ENCODE measurements at regions not wholly inside any gene's neighbourhood (a gene's known extent, or its start where the extent isn't known, plus 50 kb on each side); places are given as distances from the start of the nearest gene placed in this dataset.
A peak's percentile ranks its signal among the peaks of the same experiment; 100 is the strongest.

GRCh38 chr6:16872543-16873235 is 111.4 kb upstream of the ATXN1 start (continued):
- no peak for TF ChIP-seq KLF10 (CRISPR knock-in tag; IDR thresholded peaks at IDR 0.05)
- no peak for TF ChIP-seq ZNF134 (CRISPR knock-in tag; conservative IDR thresholded peaks at IDR 0.05)
- TF ChIP-seq CHCHD3 (CRISPR knock-in tag; IDR thresholded peaks at IDR 0.05): no peak
- TF ChIP-seq STAG1 (CRISPR knock-in tag; IDR thresholded peaks at IDR 0.05; ENCODE audit: borderline replicate concordance): no peak
- TF ChIP-seq CBFB (CRISPR knock-in tag; IDR thresholded peaks at IDR 0.05): no peak
- no peak for TF ChIP-seq ZNF121 (CRISPR knock-in tag; conservative IDR thresholded peaks at IDR 0.05)
- TF ChIP-seq ZKSCAN8 (CRISPR knock-in tag; IDR thresholded peaks at IDR 0.05): no peak

GRCh38 chr6:16871047-16871446 is 109.8 kb upstream of the ATXN1 start:
- H3K9ac ChIP-seq (ENCODE audit: insufficient read depth in 1 of 2, low read depth in 2 of 2, low read length in 2 of 2): no peak overlapping the region
- no peaks in the 10 kb centered on the region for H3K9me3 ChIP-seq (replicated peaks; ENCODE audit: control insufficient read depth, insufficient read depth, low read depth, low read length)
- 1% methylated on average over 5 of the region's 5 CpGs for WGBS (ENCODE audit: insufficient coverage, low coverage, missing lambda C conversion rate)
- no peak overlapping the region for H3K27ac ChIP-seq (ENCODE audit: extremely low read depth, low read depth, low read length)
- no peak overlapping the region for H2AFZ ChIP-seq (ENCODE audit: low read depth, low read length)
- no peak for FAIRE-seq
- H3K4me2 ChIP-seq (ENCODE audit: insufficient read depth, low read length): no peak overlapping the region
- no TSS peak for BruUV-seq (replicated peaks)
- ATAC-seq: no peak
- no peak for DNase-seq (ENCODE audit: extremely low read depth in 1 of 4, low spot score in 3 of 4)
- peaks cover 0 to 2% of the 10 kb centered on the region in 2 experiments; a peak in 2 of 5 replicates for H3K27me3 ChIP-seq (ENCODE audit: control insufficient read depth in 2 of 2, insufficient read depth in 2 of 2, low read length in 2 of 2)
- in situ Hi-C loops (cut with MboI) (no loop called here), intact Hi-C loops (cut with micrococcal nuclease) (no loop called here)
- H3K79me2 ChIP-seq (ENCODE audit: control insufficient read depth, insufficient read depth, low read length): no peaks in the 10 kb centered on the region
- no peaks in the 10 kb centered on the region; a peak in 2 of 5 replicates for H3K4me1 ChIP-seq (replicated peaks in 1 of 2; ENCODE audit: control insufficient read depth in 2 of 2, insufficient read depth in 2 of 2, low read length in 2 of 2)
- ChIA-PET CTCF (ENCODE audit: low intra/inter-chr PET ratio) (no interaction called here), POLR2A (no interaction called here)
- H3K36me3 ChIP-seq (ENCODE audit: control insufficient read depth, insufficient read depth, low read length): no peaks in the 10 kb centered on the region
- TF ChIP-seq ZNF224 (CRISPR knock-in tag; IDR thresholded peaks at IDR 0.05) (no peak), MLLT1 (IDR thresholded peaks at IDR 0.05) (no peak), C11orf30 (IDR thresholded peaks at IDR 0.05; ENCODE audit: low read depth) (peak; percentile 66), MAFG (tag; conservative IDR thresholded peaks at IDR 0.05) (peak; percentile 59), ZNF316 (IDR thresholded peaks at IDR 0.05) (peak; percentile 69), MAFF (IDR thresholded peaks at IDR 0.05; ENCODE audit: low read length) (peak; percentile 22), MAFK (IDR thresholded peaks at IDR 0.05; ENCODE audit: low read length) (0 out of 2 replicates have a peak, but pooled peaks have one; percentile 24)
- no peak overlapping the region for H3K4me3 ChIP-seq
- H3K9me1 ChIP-seq (ENCODE audit: control insufficient read depth, insufficient read depth, low read length): no peaks in the 10 kb centered on the region
- no peaks in the 10 kb centered on the region for H4K20me1 ChIP-seq (replicated peaks; ENCODE audit: control insufficient read depth, insufficient read depth, low read length)

Data from K562 (cell line).